ENCODE measurements at regions not wholly inside any gene's neighbourhood (a gene's known extent, or its start where the extent isn't known, plus 50 kb on each side); places are given as distances from the start of the nearest gene placed in this dataset.
"Not testable (repeated sequence)": the region's sequence is repeated elsewhere in the genome, so short reads cannot be mapped to it uniquely, and the experiment has no call there.

DNA sequence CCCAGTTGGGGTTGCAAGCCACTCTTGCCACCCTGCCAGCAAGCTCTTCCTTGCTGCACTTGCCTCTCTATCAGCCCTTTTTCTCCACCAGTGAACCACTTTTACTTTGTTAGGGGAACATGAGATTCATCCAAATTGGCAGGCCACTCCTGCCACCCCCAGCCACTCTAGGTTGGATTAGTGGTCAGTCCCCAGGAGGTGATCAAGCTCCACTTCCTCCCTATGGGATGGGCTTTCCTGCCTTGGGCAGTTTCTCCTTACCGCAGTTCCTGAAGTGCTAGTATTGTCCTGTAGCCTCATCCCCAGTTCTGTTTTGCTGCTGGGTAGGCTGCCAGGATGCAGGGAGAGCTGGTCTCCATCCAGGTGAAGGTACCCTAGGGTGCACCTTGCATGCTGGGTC, 104.5 kb downstream of the ALG10 start (continued):
- TF ChIP-seq, protein P1, sequence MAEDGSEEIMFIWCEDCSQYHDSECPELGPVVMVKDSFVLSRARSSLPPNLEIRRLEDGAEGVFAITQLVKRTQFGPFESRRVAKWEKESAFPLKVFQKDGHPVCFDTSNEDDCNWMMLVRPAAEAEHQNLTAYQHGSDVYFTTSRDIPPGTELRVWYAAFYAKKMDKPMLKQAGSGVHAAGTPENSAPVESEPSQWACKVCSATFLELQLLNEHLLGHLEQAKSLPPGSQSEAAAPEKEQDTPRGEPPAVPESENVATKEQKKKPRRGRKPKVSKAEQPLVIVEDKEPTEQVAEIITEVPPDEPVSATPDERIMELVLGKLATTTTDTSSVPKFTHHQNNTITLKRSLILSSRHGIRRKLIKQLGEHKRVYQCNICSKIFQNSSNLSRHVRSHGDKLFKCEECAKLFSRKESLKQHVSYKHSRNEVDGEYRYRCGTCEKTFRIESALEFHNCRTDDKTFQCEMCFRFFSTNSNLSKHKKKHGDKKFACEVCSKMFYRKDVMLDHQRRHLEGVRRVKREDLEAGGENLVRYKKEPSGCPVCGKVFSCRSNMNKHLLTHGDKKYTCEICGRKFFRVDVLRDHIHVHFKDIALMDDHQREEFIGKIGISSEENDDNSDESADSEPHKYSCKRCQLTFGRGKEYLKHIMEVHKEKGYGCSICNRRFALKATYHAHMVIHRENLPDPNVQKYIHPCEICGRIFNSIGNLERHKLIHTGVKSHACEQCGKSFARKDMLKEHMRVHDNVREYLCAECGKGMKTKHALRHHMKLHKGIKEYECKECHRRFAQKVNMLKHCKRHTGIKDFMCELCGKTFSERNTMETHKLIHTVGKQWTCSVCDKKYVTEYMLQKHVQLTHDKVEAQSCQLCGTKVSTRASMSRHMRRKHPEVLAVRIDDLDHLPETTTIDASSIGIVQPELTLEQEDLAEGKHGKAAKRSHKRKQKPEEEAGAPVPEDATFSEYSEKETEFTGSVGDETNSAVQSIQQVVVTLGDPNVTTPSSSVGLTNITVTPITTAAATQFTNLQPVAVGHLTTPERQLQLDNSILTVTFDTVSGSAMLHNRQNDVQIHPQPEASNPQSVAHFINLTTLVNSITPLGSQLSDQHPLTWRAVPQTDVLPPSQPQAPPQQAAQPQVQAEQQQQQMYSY (CRISPR knock-in tag; IDR thresholded peaks at IDR 0.05), result no peak
- TF ChIP-seq EED (IDR thresholded peaks at IDR 0.05; ENCODE audit: low read depth), result no peak
- no peak for TF ChIP-seq JUNB (IDR thresholded peaks at IDR 0.05)
- no peak for TF ChIP-seq DPF2 (IDR thresholded peaks at IDR 0.05)
- no peak for TF ChIP-seq MXI1 (IDR thresholded peaks at IDR 0.05; ENCODE audit: low read depth, low read length)
- TF ChIP-seq, protein P2, sequence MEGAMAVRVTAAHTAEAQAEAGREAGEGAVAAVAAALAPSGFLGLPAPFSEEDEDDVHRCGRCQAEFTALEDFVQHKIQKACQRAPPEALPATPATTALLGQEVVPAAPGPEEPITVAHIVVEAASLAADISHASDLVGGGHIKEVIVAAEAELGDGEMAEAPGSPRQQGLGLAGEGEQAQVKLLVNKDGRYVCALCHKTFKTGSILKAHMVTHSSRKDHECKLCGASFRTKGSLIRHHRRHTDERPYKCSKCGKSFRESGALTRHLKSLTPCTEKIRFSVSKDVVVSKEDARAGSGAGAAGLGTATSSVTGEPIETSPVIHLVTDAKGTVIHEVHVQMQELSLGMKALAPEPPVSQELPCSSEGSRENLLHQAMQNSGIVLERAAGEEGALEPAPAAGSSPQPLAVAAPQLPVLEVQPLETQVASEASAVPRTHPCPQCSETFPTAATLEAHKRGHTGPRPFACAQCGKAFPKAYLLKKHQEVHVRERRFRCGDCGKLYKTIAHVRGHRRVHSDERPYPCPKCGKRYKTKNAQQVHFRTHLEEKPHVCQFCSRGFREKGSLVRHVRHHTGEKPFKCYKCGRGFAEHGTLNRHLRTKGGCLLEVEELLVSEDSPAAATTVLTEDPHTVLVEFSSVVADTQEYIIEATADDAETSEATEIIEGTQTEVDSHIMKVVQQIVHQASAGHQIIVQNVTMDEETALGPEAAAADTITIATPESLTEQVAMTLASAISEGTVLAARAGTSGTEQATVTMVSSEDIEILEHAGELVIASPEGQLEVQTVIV (IDR thresholded peaks at IDR 0.05; ENCODE audit: borderline replicate concordance, partially characterized antibody), result no peak
- TF ChIP-seq TCF3 (IDR thresholded peaks at IDR 0.05; ENCODE audit: borderline replicate concordance, insufficient read depth, low read depth, low read length), result no peak
- no peak for TF ChIP-seq KLF5 (IDR thresholded peaks at IDR 0.05; ENCODE audit: partially characterized antibody)
- no peak for TF ChIP-seq SREBF2 (IDR thresholded peaks at IDR 0.05; ENCODE audit: low read length)
- no peak for TF ChIP-seq RUNX3 (IDR thresholded peaks at IDR 0.05; ENCODE audit: low read length)

DNA sequence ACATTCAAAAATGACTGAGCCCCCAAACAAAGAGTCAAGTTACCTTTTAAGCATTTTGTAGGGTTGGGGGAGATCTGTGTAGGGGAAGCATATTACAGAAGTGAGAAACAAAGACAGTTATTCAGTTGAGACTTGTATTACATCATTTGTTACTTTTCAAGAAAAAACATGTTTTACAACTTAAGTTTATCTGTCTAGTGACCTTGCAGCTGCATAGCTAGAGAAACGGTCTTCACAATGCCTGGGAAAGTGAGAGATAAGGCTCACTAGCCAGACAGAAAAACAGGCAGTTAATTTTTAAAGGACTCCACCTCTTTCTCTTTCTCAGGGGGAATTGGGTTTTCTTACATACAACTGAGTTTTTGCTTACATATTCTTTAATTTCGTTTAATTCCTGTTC, 105.1 kb downstream of the ALG10 start:
- H3K79me2 ChIP-seq (ENCODE audit: control insufficient read depth, insufficient read depth, low read length); H3K4me3 ChIP-seq; H3K27ac ChIP-seq (ENCODE audit: control insufficient read depth, insufficient read depth); intact Hi-C loops (cut with micrococcal nuclease; ENCODE audit: unreplicated experiment); ATAC-seq; H3K36me3 ChIP-seq (ENCODE audit: control insufficient read depth in 2 of 2, insufficient read depth in 2 of 2, low read length in 1 of 2); DNase-seq (ENCODE audit: low read depth, low spot score); H3K27me3 ChIP-seq (replicated peaks in 1 of 2; ENCODE audit: control insufficient read depth in 2 of 2, insufficient read depth in 2 of 2, low read length in 1 of 2); RAD21 ChIA-PET (ENCODE audit: unreplicated experiment); H2AFZ ChIP-seq (ENCODE audit: control insufficient read depth, low read depth, low read length); H4K20me1 ChIP-seq (ENCODE audit: control insufficient read depth, insufficient read depth); H3K9ac ChIP-seq (ENCODE audit: control insufficient read depth, insufficient read depth, low read length); H3K4me1 ChIP-seq (ENCODE audit: control insufficient read depth, insufficient read depth, low read length); FAIRE-seq; POLR2A ChIA-PET; BruUV-seq (replicated peaks); H3K4me2 ChIP-seq (ENCODE audit: control insufficient read depth, insufficient read depth); H3K9me3 ChIP-seq (replicated peaks; ENCODE audit: control insufficient read depth, insufficient read depth, low read length); in situ Hi-C loops (cut with MboI); SMC1A ChIA-PET (ENCODE audit: uncharacterized antibody, unreplicated experiment): not testable (repeated sequence)
- CTCF ChIA-PET, result interaction anchor here (1.0 kb wide), 1 partner anchor 50 kb away, joined by 3 read pairs; no protein-coding TSS in a partner anchor
- WGBS (ENCODE audit: insufficient coverage, insufficient replicate concordance, low lambda C conversion rate, missing lambda C conversion rate), result 5% methylated on average over 2 of the region's 2 CpGs
